CD14-positive monocyte (primary cell): ENCODE measurements at regions not wholly inside any gene's neighbourhood (a gene's known extent, or its start where the extent isn't known, plus 50 kb on each side); places are given as distances from the start of the nearest gene placed in this dataset.

Source experiments
- DNase-seq, 3 donors: peaks; one replicate each; pipeline ENCODE4 v3.0.0-alpha.2; 2011 to 2022
- H2AFZ ChIP-seq: 2 replicates; pipeline ENCODE4 v1.6.0; 2012; ENCODE audit warnings: mild to moderate bottlenecking, low read depth, low read length, inconsistent platforms; ENCODE audit not compliant: insufficient read depth, poor library complexity, severe bottlenecking
- H3K27ac ChIP-seq, 2 donors: 1 replicate in 1 of 2; 2 replicates in 1 of 2; pipeline ENCODE4 v1.5.1; 2012 to 2013; ENCODE audit warnings: low read length in 2 of 2, control low read depth in 1 of 2, inconsistent platforms in 1 of 2, low read depth in 1 of 2, mild to moderate bottlenecking in 1 of 2
- H3K27me3 ChIP-seq, 2 donors: one replicate each; pipeline versions ENCODE4 v1.6.0 to v1.6.1; 2011 to 2013; ENCODE audit warnings: low read length in 2 of 2; ENCODE audit not compliant: control insufficient read depth in 2 of 2, insufficient read depth in 2 of 2
- H3K36me3 ChIP-seq, 2 donors: replicated peaks in 1 of 2; 1 replicate in 1 of 2; 2 replicates in 1 of 2; pipeline versions ENCODE4 v1.5.1 to v1.6.1; 2012 to 2013; ENCODE audit warnings: low read length in 2 of 2, control low read depth in 1 of 2, inconsistent platforms in 1 of 2, mild to moderate bottlenecking in 1 of 2; ENCODE audit not compliant: insufficient read depth in 2 of 2, control insufficient read depth in 1 of 2
- H3K4me1 ChIP-seq, 2 donors: 1 replicate in 1 of 2; 2 replicates in 1 of 2; pipeline versions ENCODE4 v1.5.1 to v1.6.1; 2012 to 2013; ENCODE audit warnings: low read length in 2 of 2, control low read depth in 1 of 2, inconsistent platforms in 1 of 2, mild to moderate bottlenecking in 1 of 2, moderate library complexity in 1 of 2; ENCODE audit not compliant: insufficient read depth in 2 of 2, control insufficient read depth in 1 of 2
- H3K4me2 ChIP-seq: replicated peaks from 2 replicates; pipeline ENCODE3; 2012; ENCODE audit warnings: low read length, moderate library complexity, mild to moderate bottlenecking; ENCODE audit not compliant: poor library complexity, severe bottlenecking; ENCODE audit errors: extremely low read depth
- H3K4me3 ChIP-seq, 3 experiments: fragments of 200-600 bp in 1 of 3; sonication (generic) in 1 of 3; replicated peaks in 1 of 3; 1 replicate in 2 of 3; 2 replicates in 1 of 3; pipeline ENCODE4 v1.5.1; 2011 to 2013; ENCODE audit warnings: low read length in 3 of 3, mild to moderate bottlenecking in 3 of 3, control low read depth in 2 of 3, low read depth in 2 of 3, inconsistent platforms in 1 of 3, moderate library complexity in 1 of 3
- H3K79me2 ChIP-seq: 2 replicates; pipeline ENCODE4 v1.6.0; 2012; ENCODE audit warnings: mild to moderate bottlenecking, control low read depth, inconsistent platforms, low read length, moderate library complexity; ENCODE audit not compliant: insufficient read depth
- H3K9ac ChIP-seq: 2 replicates; pipeline ENCODE4 v1.6.0; 2017; ENCODE audit warnings: low read length, mild to moderate bottlenecking; ENCODE audit not compliant: insufficient read depth, poor library complexity, severe bottlenecking
- H3K9me3 ChIP-seq, 2 donors: replicated peaks in 1 of 2; 1 replicate in 1 of 2; 2 replicates in 1 of 2; pipeline versions ENCODE4 v1.5.1 to v1.6.1; 2012 to 2013; ENCODE audit warnings: low read length in 2 of 2, control low read depth in 1 of 2; ENCODE audit not compliant: control insufficient read depth in 1 of 2, insufficient read depth in 1 of 2
- H4K20me1 ChIP-seq: 2 replicates; pipeline ENCODE4 v1.6.0; 2012; ENCODE audit warnings: mild to moderate bottlenecking, low read length, control low read depth, moderate library complexity; ENCODE audit not compliant: insufficient read depth
- H3K27ac Mint-ChIP-seq, 7 donors: one replicate each; pipeline ENCODE4 v1.8.0; 2020; ENCODE audit warnings: mild to moderate bottlenecking in 7 of 7, mixed read lengths in 7 of 7, moderate library complexity in 6 of 7, inconsistent platforms in 2 of 7
- H3K27me3 Mint-ChIP-seq, 3 donors: one replicate each; pipeline ENCODE4 v1.8.0; 2021 to 2022; ENCODE audit warnings: low read depth in 3 of 3, mild to moderate bottlenecking in 3 of 3, mixed read lengths in 3 of 3, moderate library complexity in 3 of 3, inconsistent platforms in 1 of 3
- H3K36me3 Mint-ChIP-seq, 2 donors: one replicate each; pipeline ENCODE4 v1.8.0; 2020; ENCODE audit warnings: mixed read lengths in 2 of 2, inconsistent platforms in 1 of 2, mild to moderate bottlenecking in 1 of 2
- H3K4me1 Mint-ChIP-seq: one replicate; pipeline ENCODE4 v1.8.0; 2020; ENCODE audit warnings: mild to moderate bottlenecking, mixed read lengths
- H3K4me3 Mint-ChIP-seq, 2 donors: one replicate each; pipeline ENCODE4 v1.8.0; 2020; ENCODE audit warnings: mild to moderate bottlenecking in 2 of 2, mixed read lengths in 2 of 2, moderate library complexity in 1 of 2
- H3K9me3 Mint-ChIP-seq, 7 donors: one replicate each; pipeline ENCODE4 v1.8.0; 2020 to 2022; ENCODE audit warnings: mixed read lengths in 7 of 7, mild to moderate bottlenecking in 6 of 7, moderate library complexity in 6 of 7, inconsistent platforms in 2 of 7
- WGBS: methylation state at CpG from one replicate; pipeline ENCODE4 v1.1.5; 2013; ENCODE audit warnings: missing lambda C conversion rate; ENCODE audit not compliant: insufficient coverage; 5-methylcytosine and 5-hydroxymethylcytosine counted together
- intact Hi-C, 2 donors: fragments of 100-400 bp; cut with micrococcal nuclease; formaldehyde crosslinking; loops; one replicate each; pipeline versions ENCODE4 v1.15.0 to v1.15.1; 2023
- TF ChIP-seq, protein P1 (sequence below): fragments of 200-600 bp; IDR thresholded peaks from one replicate; pipeline ENCODE4 v1.8.0; 2022; ENCODE audit warnings: antibody characterized with exemption, mild to moderate bottlenecking

DNA sequence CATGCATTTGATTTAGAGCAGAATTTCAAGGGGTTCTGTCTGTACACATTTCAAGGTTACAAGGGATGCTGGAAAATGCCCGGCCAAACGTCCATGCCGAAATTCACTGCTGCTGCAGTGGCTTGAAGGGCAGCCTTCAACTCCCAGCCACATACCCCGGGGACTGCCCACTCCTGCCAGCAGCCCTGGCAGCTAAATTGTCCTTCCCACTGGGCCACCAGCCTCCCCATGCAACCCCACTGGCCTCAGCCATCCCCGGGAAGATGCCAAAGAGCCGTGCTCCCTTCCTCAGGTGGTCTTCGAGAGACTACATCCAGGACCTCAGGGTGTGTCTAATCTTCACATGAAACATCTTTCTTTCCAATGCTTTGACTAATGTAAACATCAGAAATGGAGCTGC lies 478.7 kb upstream of the MYT1L start:
- peaks cover 0 to 5% (median 1%) of the 10 kb centered on the region in 3 donors for H3K27me3 Mint-ChIP-seq
- H3K4me1 Mint-ChIP-seq = no peaks in the 10 kb centered on the region
- intact Hi-C loops = no loop called here
- Histone ChIP-seq H3K79me2 (no peaks in the 10 kb centered on the region), H3K36me3 (no peaks in the 10 kb centered on the region), H3K27me3 (no peaks in the 10 kb centered on the region), H3K9me3 (peaks cover 9 to 35% of the 10 kb centered on the region in 2 donors), H3K4me3 (no peak overlapping the region), H2AFZ (no peak overlapping the region), H3K27ac (no peak overlapping the region), H4K20me1 (no peaks in the 10 kb centered on the region), H3K4me2 (no peak overlapping the region), H3K4me1 (no peaks in the 10 kb centered on the region), H3K9ac (no peak overlapping the region)
- no peaks in the 10 kb centered on the region for H3K36me3 Mint-ChIP-seq
- DNase-seq = no peak
- peaks cover 16 to 33% (median 27%) of the 10 kb centered on the region in 7 donors for H3K9me3 Mint-ChIP-seq
- H3K4me3 Mint-ChIP-seq = no peak overlapping the region
- H3K27ac Mint-ChIP-seq = no peak overlapping the region
- WGBS = 93% methylated on average over 6 of the region's 7 CpGs
- TF ChIP-seq, protein P1, sequence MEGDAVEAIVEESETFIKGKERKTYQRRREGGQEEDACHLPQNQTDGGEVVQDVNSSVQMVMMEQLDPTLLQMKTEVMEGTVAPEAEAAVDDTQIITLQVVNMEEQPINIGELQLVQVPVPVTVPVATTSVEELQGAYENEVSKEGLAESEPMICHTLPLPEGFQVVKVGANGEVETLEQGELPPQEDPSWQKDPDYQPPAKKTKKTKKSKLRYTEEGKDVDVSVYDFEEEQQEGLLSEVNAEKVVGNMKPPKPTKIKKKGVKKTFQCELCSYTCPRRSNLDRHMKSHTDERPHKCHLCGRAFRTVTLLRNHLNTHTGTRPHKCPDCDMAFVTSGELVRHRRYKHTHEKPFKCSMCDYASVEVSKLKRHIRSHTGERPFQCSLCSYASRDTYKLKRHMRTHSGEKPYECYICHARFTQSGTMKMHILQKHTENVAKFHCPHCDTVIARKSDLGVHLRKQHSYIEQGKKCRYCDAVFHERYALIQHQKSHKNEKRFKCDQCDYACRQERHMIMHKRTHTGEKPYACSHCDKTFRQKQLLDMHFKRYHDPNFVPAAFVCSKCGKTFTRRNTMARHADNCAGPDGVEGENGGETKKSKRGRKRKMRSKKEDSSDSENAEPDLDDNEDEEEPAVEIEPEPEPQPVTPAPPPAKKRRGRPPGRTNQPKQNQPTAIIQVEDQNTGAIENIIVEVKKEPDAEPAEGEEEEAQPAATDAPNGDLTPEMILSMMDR = no peak

DNA sequence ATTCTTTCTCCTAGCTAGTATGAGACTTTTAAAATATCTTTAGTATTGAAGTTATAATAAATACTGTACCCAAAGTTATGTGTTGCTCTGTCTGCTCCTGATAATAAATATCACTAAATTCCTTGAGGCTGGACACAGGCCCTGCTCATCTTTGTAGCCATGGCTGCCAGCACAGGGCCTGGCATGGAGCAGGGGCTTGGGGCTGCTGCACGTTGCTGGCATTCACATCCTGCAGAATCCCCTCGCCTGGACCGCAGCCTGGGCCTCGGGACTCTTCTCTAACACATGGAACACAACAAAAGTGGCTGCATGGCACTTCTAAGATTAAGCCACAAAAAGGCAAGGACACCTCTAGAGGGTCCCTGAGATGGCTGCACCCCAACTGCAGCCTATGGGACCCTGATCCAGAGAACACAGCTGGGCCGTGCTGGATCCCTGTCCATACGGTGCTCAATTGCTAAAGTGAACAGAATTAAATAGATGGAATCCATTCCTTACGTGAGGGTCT lies 477.5 kb upstream of the MYT1L start:
- no peaks in the 10 kb centered on the region for H3K79me2 ChIP-seq
- intact Hi-C loops = no loop called here
- H3K9me3 Mint-ChIP-seq = peaks cover 8 to 34% (median 29%) of the 10 kb centered on the region in 7 donors
- TF ChIP-seq, protein P1 = no peak
- H4K20me1 ChIP-seq = no peaks in the 10 kb centered on the region
- no peaks in the 10 kb centered on the region for H3K27me3 ChIP-seq
- H3K4me2 ChIP-seq = no peak overlapping the region
- H3K4me1 ChIP-seq = no peaks in the 10 kb centered on the region
- H2AFZ ChIP-seq = no peak overlapping the region
- H3K4me1 Mint-ChIP-seq = no peaks in the 10 kb centered on the region
- DNase-seq = no peak
- H3K4me3 ChIP-seq = no peak overlapping the region
- no peak overlapping the region for H3K27ac Mint-ChIP-seq
- H3K36me3 ChIP-seq = no peaks in the 10 kb centered on the region
- H3K27me3 Mint-ChIP-seq = peaks cover 0 to 3% (median 1%) of the 10 kb centered on the region in 3 donors
- H3K27ac ChIP-seq = no peak overlapping the region
- peaks cover 6 to 40% of the 10 kb centered on the region in 2 donors for H3K9me3 ChIP-seq
- H3K4me3 Mint-ChIP-seq = no peak overlapping the region
- 74% methylated on average over 6 of the region's 7 CpGs for WGBS
- H3K36me3 Mint-ChIP-seq = no peaks in the 10 kb centered on the region
- no peak overlapping the region for H3K9ac ChIP-seq
